ENCODE measurements at regions not wholly inside any gene's neighbourhood (a gene's known extent, or its start where the extent isn't known, plus 50 kb on each side); places are given as distances from the start of the nearest gene placed in this dataset.

- no peaks in the 10 kb centered on the region for H3K36me3 ChIP-seq (ENCODE audit: insufficient read depth, low read length)
- H3K4me1 ChIP-seq (ENCODE audit: low read length) = no peaks in the 10 kb centered on the region
- DNase-seq = no peak
- H3K9me3 ChIP-seq (ENCODE audit: low read length) = no peaks in the 10 kb centered on the region
- H3K9ac ChIP-seq (ENCODE audit: low read length) = no peak overlapping the region
- no peaks in the 10 kb centered on the region for H3K79me2 ChIP-seq (ENCODE audit: low read length)
- H2AFZ ChIP-seq (ENCODE audit: low read length) = no peak overlapping the region
- H3K9me2 ChIP-seq (replicated peaks; ENCODE audit: insufficient read depth, low read length) = no peaks in the 10 kb centered on the region
- H3K27ac ChIP-seq (ENCODE audit: low read length) = no peak overlapping the region
- H3K27me3 ChIP-seq (ENCODE audit: low read length) = no peaks in the 10 kb centered on the region
- no peak overlapping the region for H3K4me2 ChIP-seq (ENCODE audit: low read depth, low read length, poor library complexity, severe bottlenecking)
- H3K4me3 ChIP-seq (ENCODE audit: low read length) = no peak overlapping the region
- no peaks in the 10 kb centered on the region for H4K20me1 ChIP-seq (ENCODE audit: insufficient read depth, low read depth, low read length)
These were observed 124.8 kb upstream of the FAM3C start for GRCh38 chr7:121520911-121521310.

DNA sequence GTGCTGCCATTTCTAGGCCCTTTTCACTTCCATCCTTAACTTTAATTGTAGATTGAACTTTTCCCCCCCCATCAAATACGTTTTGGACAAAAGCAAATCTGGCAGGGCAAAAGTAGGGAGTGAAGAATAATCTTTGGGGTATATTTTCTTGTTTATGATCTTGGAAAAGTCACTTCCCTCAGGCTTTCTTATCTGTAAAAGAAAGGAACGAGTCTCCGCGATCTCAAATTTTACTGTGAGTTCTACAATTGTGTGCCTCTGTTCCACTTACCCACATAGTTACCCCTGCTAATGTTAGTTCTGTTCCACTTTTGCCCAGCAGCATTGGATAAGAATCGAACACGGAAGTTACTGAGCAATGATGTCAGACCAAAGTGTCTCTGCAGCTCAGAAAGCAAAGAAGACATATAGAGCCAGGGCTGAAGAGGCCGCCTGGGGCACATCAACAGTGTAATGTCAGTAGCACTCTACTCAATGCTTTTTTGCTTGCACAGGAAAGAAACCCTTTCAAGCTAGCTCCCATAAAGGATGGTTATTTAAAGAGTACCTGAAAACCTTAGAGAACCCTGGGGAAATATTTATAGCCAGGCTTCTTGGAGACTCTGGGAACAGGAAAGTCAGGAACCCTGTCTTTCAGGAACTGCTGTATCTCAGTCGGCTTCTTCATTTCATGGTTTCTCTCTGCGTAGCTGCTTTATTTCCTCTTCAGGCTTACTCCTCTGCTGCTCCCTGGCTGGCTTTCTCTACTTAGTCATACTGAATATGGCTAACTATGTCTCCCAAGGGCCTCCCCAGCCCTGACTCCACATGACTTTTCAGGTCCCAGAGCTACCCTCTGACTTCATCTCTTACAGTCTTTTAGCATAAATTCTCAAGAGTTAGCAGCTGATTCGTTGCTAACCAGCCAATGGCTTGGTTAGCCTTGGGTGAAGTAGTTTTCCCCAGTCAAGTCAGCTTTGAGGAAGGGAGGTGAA is 123.7 kb upstream of the FAM3C start:
- Histone ChIP-seq H3K27me3 (ENCODE audit: low read length) (no peaks in the 10 kb centered on the region), H3K36me3 (ENCODE audit: insufficient read depth, low read length) (no peaks in the 10 kb centered on the region), H3K27ac (ENCODE audit: low read length) (no peak overlapping the region), H4K20me1 (ENCODE audit: insufficient read depth, low read depth, low read length) (no peaks in the 10 kb centered on the region), H3K9ac (ENCODE audit: low read length) (no peak overlapping the region), H3K79me2 (ENCODE audit: low read length) (no peaks in the 10 kb centered on the region), H3K9me2 (replicated peaks; ENCODE audit: insufficient read depth, low read length) (no peaks in the 10 kb centered on the region), H3K4me3 (ENCODE audit: low read length) (no peak overlapping the region), H3K4me2 (ENCODE audit: low read depth, low read length, poor library complexity, severe bottlenecking) (no peak overlapping the region), H3K9me3 (ENCODE audit: low read length) (no peaks in the 10 kb centered on the region), H3K4me1 (ENCODE audit: low read length) (no peaks in the 10 kb centered on the region), H2AFZ (ENCODE audit: low read length) (no peak overlapping the region)
- DNase-seq = no peak

DNA sequence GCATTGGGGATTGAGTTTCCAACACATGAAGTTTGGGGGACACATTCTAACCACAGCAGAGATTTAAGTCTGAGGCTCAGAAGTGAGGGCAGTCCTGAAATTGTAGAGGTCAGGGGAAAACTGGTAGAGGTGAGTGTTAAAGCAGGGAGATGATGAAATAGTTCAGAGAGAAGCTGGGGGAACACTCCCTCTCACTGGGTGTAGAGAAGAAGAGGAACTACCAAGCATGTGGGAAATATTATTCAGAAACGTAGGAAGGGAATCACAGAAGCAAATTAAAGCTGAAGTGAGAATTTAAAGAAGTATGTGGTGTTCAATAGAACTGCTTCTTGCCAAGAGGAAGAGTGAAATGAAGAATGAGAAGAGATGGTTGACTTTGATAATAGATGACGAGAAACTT is 121.5 kb upstream of the FAM3C start:
- H3K4me2 ChIP-seq (ENCODE audit: low read depth, low read length, poor library complexity, severe bottlenecking) = no peak overlapping the region
- DNase-seq = no peak

GRCh38 chr7:121516821-121517220 is 120.7 kb upstream of the FAM3C start:
- H3K27ac ChIP-seq (ENCODE audit: low read length) = no peak overlapping the region
- H2AFZ ChIP-seq (ENCODE audit: low read length) = no peak overlapping the region
- H4K20me1 ChIP-seq (ENCODE audit: insufficient read depth, low read depth, low read length) = no peaks in the 10 kb centered on the region
- H3K79me2 ChIP-seq (ENCODE audit: low read length) = no peaks in the 10 kb centered on the region
- H3K36me3 ChIP-seq (ENCODE audit: insufficient read depth, low read length) = no peaks in the 10 kb centered on the region
- no peak overlapping the region for H3K4me2 ChIP-seq (ENCODE audit: low read depth, low read length, poor library complexity, severe bottlenecking)
- H3K9ac ChIP-seq (ENCODE audit: low read length) = no peak overlapping the region
- H3K27me3 ChIP-seq (ENCODE audit: low read length) = no peaks in the 10 kb centered on the region
- no peak overlapping the region for H3K4me3 ChIP-seq (ENCODE audit: low read length)
- no peaks in the 10 kb centered on the region for H3K9me3 ChIP-seq (ENCODE audit: low read length)
- no peaks in the 10 kb centered on the region for H3K9me2 ChIP-seq (replicated peaks; ENCODE audit: insufficient read depth, low read length)
- no peak for DNase-seq
- no peaks in the 10 kb centered on the region for H3K4me1 ChIP-seq (ENCODE audit: low read length)

More for the DNA sequence above, 121.5 kb upstream of the FAM3C start:
- Histone ChIP-seq H3K9me3 (ENCODE audit: low read length) (no peaks in the 10 kb centered on the region), H3K9me2 (replicated peaks; ENCODE audit: insufficient read depth, low read length) (no peaks in the 10 kb centered on the region), H3K27ac (ENCODE audit: low read length) (no peak overlapping the region), H3K79me2 (ENCODE audit: low read length) (no peaks in the 10 kb centered on the region), H3K27me3 (ENCODE audit: low read length) (no peaks in the 10 kb centered on the region), H2AFZ (ENCODE audit: low read length) (no peak overlapping the region), H4K20me1 (ENCODE audit: insufficient read depth, low read depth, low read length) (no peaks in the 10 kb centered on the region), H3K36me3 (ENCODE audit: insufficient read depth, low read length) (no peaks in the 10 kb centered on the region), H3K4me1 (ENCODE audit: low read length) (no peaks in the 10 kb centered on the region), H3K4me3 (ENCODE audit: low read length) (no peak overlapping the region), H3K9ac (ENCODE audit: low read length) (no peak overlapping the region)

GRCh38 chr7:121515630-121516401 is 119.7 kb upstream of the FAM3C start:
- Histone ChIP-seq H3K27me3 (ENCODE audit: low read length) (no peaks in the 10 kb centered on the region), H2AFZ (ENCODE audit: low read length) (no peak overlapping the region), H3K27ac (ENCODE audit: low read length) (no peak overlapping the region), H3K9me3 (ENCODE audit: low read length) (peaks cover 3% of the 10 kb centered on the region; the same call in 1 of the 2 replicates), H3K4me2 (ENCODE audit: low read depth, low read length, poor library complexity, severe bottlenecking) (no peak overlapping the region), H3K9me2 (replicated peaks; ENCODE audit: insufficient read depth, low read length) (no peaks in the 10 kb centered on the region), H3K36me3 (ENCODE audit: insufficient read depth, low read length) (no peaks in the 10 kb centered on the region), H3K4me3 (ENCODE audit: low read length) (no peak overlapping the region), H3K4me1 (ENCODE audit: low read length) (no peaks in the 10 kb centered on the region), H4K20me1 (ENCODE audit: insufficient read depth, low read depth, low read length) (no peaks in the 10 kb centered on the region), H3K9ac (ENCODE audit: low read length) (no peak overlapping the region), H3K79me2 (ENCODE audit: low read length) (no peaks in the 10 kb centered on the region)
- no peak for DNase-seq

- no peaks in the 10 kb centered on the region for H3K27me3 ChIP-seq (ENCODE audit: low read length)
- no peak overlapping the region for H3K4me3 ChIP-seq (ENCODE audit: low read length)
- H3K9ac ChIP-seq (ENCODE audit: low read length) = no peak overlapping the region
- no peaks in the 10 kb centered on the region for H4K20me1 ChIP-seq (ENCODE audit: insufficient read depth, low read depth, low read length)
- no peak overlapping the region for H2AFZ ChIP-seq (ENCODE audit: low read length)
- H3K79me2 ChIP-seq (ENCODE audit: low read length) = no peaks in the 10 kb centered on the region
- H3K36me3 ChIP-seq (ENCODE audit: insufficient read depth, low read length) = no peaks in the 10 kb centered on the region
- H3K4me2 ChIP-seq (ENCODE audit: low read depth, low read length, poor library complexity, severe bottlenecking) = no peak overlapping the region
- no peaks in the 10 kb centered on the region for H3K9me2 ChIP-seq (replicated peaks; ENCODE audit: insufficient read depth, low read length)
- H3K4me1 ChIP-seq (ENCODE audit: low read length) = no peaks in the 10 kb centered on the region
- H3K9me3 ChIP-seq (ENCODE audit: low read length) = peaks cover 3% of the 10 kb centered on the region; the same call in 1 of the 2 replicates
- no peak overlapping the region for H3K27ac ChIP-seq (ENCODE audit: low read length)
- DNase-seq = no peak
These were observed 119.1 kb upstream of the FAM3C start for GRCh38 chr7:121515229-121515628.

DNA sequence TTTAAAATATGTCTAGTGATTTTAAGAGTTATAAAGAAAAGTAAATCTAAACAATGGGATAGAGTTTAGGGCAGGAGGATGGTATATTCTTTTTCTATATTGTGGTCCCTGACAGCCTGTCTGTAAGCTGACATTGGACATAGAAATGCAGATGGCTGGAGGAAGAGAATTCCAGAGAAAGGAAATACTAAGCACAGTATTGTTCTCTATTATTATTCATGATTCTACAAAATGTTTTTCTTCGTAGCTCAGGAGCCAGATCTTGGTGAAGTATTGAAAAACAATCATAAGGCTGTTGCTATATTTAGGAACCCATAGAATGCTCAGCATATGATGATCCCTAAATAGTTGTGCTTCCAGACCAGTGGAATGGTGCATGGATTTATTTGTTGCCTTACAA is 117.0 kb upstream of the FAM3C start:
- H3K4me3 ChIP-seq (ENCODE audit: low read length) = no peak overlapping the region
- H3K79me2 ChIP-seq (ENCODE audit: low read length) = no peaks in the 10 kb centered on the region
- no peaks in the 10 kb centered on the region for H4K20me1 ChIP-seq (ENCODE audit: insufficient read depth, low read depth, low read length)
- H3K36me3 ChIP-seq (ENCODE audit: insufficient read depth, low read length) = no peaks in the 10 kb centered on the region
- no peaks in the 10 kb centered on the region for H3K4me1 ChIP-seq (ENCODE audit: low read length)
- DNase-seq = no peak
- peaks cover 3% of the 10 kb centered on the region; the same call in 1 of the 2 replicates for H3K9me3 ChIP-seq (ENCODE audit: low read length)
- no peaks in the 10 kb centered on the region for H3K9me2 ChIP-seq (replicated peaks; ENCODE audit: insufficient read depth, low read length)
- H2AFZ ChIP-seq (ENCODE audit: low read length) = no peak overlapping the region
- no peak overlapping the region for H3K27ac ChIP-seq (ENCODE audit: low read length)
- H3K4me2 ChIP-seq (ENCODE audit: low read depth, low read length, poor library complexity, severe bottlenecking) = no peak overlapping the region
- no peak overlapping the region for H3K9ac ChIP-seq (ENCODE audit: low read length)
- H3K27me3 ChIP-seq (ENCODE audit: low read length) = no peaks in the 10 kb centered on the region

- no peaks in the 10 kb centered on the region for H3K27me3 ChIP-seq (ENCODE audit: low read length)
- H3K4me1 ChIP-seq (ENCODE audit: low read length) = no peaks in the 10 kb centered on the region
- H3K9ac ChIP-seq (ENCODE audit: low read length) = no peak overlapping the region
- H3K36me3 ChIP-seq (ENCODE audit: insufficient read depth, low read length) = no peaks in the 10 kb centered on the region
- H2AFZ ChIP-seq (ENCODE audit: low read length) = no peak overlapping the region
- H3K27ac ChIP-seq (ENCODE audit: low read length) = no peak overlapping the region
- no peak overlapping the region for H3K4me3 ChIP-seq (ENCODE audit: low read length)
- no peak for DNase-seq
- H3K9me2 ChIP-seq (replicated peaks; ENCODE audit: insufficient read depth, low read length) = no peaks in the 10 kb centered on the region
- H3K9me3 ChIP-seq (ENCODE audit: low read length) = peaks cover 3% of the 10 kb centered on the region; the same call in 1 of the 2 replicates
- no peaks in the 10 kb centered on the region for H3K79me2 ChIP-seq (ENCODE audit: low read length)
- no peaks in the 10 kb centered on the region for H4K20me1 ChIP-seq (ENCODE audit: insufficient read depth, low read depth, low read length)
- no peak overlapping the region for H3K4me2 ChIP-seq (ENCODE audit: low read depth, low read length, poor library complexity, severe bottlenecking)
These were observed 114.9 kb upstream of the FAM3C start for GRCh38 chr7:121510858-121511482.

All from Karpas-422 (cell line).